ENCODE measurements at regions not wholly inside any gene's neighbourhood (a gene's known extent, or its start where the extent isn't known, plus 50 kb on each side); places are given as distances from the start of the nearest gene placed in this dataset.

DNA sequence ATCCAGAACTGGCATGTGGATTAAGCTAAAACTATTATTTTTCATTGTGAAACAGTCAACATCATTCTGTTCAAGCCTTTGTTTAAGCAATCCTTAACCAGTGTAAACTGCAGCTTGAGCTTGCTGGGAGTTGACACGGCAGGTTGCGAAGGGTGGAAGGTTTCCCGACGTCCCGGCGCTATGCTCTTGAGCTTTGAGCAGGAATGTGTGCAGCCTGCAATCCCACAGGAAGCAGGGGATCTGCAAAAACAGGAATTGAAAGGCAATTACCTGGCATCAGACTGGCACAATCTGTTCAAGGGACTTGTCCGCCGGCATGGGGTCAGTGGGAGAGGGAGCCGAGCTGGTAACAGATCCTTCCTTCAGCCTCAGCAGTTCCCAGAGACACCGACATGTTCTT lies 586.7 kb upstream of the SGCG start:
- TF ChIP-seq, protein P1, sequence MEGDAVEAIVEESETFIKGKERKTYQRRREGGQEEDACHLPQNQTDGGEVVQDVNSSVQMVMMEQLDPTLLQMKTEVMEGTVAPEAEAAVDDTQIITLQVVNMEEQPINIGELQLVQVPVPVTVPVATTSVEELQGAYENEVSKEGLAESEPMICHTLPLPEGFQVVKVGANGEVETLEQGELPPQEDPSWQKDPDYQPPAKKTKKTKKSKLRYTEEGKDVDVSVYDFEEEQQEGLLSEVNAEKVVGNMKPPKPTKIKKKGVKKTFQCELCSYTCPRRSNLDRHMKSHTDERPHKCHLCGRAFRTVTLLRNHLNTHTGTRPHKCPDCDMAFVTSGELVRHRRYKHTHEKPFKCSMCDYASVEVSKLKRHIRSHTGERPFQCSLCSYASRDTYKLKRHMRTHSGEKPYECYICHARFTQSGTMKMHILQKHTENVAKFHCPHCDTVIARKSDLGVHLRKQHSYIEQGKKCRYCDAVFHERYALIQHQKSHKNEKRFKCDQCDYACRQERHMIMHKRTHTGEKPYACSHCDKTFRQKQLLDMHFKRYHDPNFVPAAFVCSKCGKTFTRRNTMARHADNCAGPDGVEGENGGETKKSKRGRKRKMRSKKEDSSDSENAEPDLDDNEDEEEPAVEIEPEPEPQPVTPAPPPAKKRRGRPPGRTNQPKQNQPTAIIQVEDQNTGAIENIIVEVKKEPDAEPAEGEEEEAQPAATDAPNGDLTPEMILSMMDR (IDR thresholded peaks at IDR 0.05), result no peak
- no peak for TF ChIP-seq EZH2 (IDR thresholded peaks at IDR 0.05; ENCODE audit: borderline replicate concordance, insufficient read depth, low read depth, low read length, poor library complexity, severe bottlenecking)

Measured in B cell (primary cell).